Left lobe of liver (tissue), 2 donors: ENCODE measurements at regions not wholly inside any gene's neighbourhood (a gene's known extent, or its start where the extent isn't known, plus 50 kb on each side); places are given as distances from the start of the nearest gene placed in this dataset.
"Not testable (repeated sequence)": the region's sequence is repeated elsewhere in the genome, so short reads cannot be mapped to it uniquely, and the experiment has no call there.

Experiments
- ATAC-seq: fragments of 200-7000 bp; cut with Tn5 transposase; one replicate; pipeline ENCODE4 v1.9.1; 2020; ENCODE audit warnings: mild to moderate bottlenecking, moderate library complexity
- DNase-seq: peaks from one replicate; pipeline ENCODE4 v3.0.0-alpha.2; 2020; ENCODE audit warnings: low spot score
- donor health status: DM: no; HTN: no; CAD: no; lungs with moderate emphysema.
- donor health status: DM: no; HTN: yes; CAD: no.

GRCh38 chr9:118624608-118625007 is 744.6 kb downstream of the BRINP1 start:
- ATAC-seq (no peak), DNase-seq (no peak)

- ATAC-seq (no peak), DNase-seq (no peak)
Measured at GRCh38 chr9:118630079-118630478, 739.2 kb downstream of the BRINP1 start.

- no peak for DNase-seq
- ATAC-seq = no peak
Measured at GRCh38 chr9:118630931-118631595, 738.2 kb downstream of the BRINP1 start.

- ATAC-seq = no peak
- DNase-seq = no peak
Measured at GRCh38 chr9:118631956-118632355, 737.3 kb downstream of the BRINP1 start.

GRCh38 chr9:118635416-118635815 is 733.8 kb downstream of the BRINP1 start:
- no peak for DNase-seq

GRCh38 chr9:118637681-118638080 is 731.6 kb downstream of the BRINP1 start:
- no peak for ATAC-seq
- DNase-seq = no peak

More at GRCh38 chr9:118635416-118635815, 733.8 kb downstream of the BRINP1 start:
- ATAC-seq = no peak

- ATAC-seq = no peak
Measured at GRCh38 chr9:118640836-118641560, 728.2 kb downstream of the BRINP1 start.

GRCh38 chr9:118643118-118643517 is 726.1 kb downstream of the BRINP1 start:
- ATAC-seq = no peak
- no peak for DNase-seq

More at GRCh38 chr9:118640836-118641560, 728.2 kb downstream of the BRINP1 start:
- DNase-seq = no peak

GRCh38 chr9:118644066-118644465 is 725.2 kb downstream of the BRINP1 start:
- DNase-seq (no peak), ATAC-seq (no peak)

- ATAC-seq (no peak), DNase-seq (no peak)
Measured at GRCh38 chr9:118647331-118647730, 721.9 kb downstream of the BRINP1 start.

GRCh38 chr9:118650417-118650816 is 718.8 kb downstream of the BRINP1 start:
- ATAC-seq = no peak
- DNase-seq = no peak

GRCh38 chr9:118651511-118651910 is 717.7 kb downstream of the BRINP1 start:
- no peak for DNase-seq
- no peak for ATAC-seq

- ATAC-seq (no peak), DNase-seq (no peak)
Measured at GRCh38 chr9:118652258-118652657, 717.0 kb downstream of the BRINP1 start.

GRCh38 chr9:118652912-118653311 is 716.3 kb downstream of the BRINP1 start:
- DNase-seq = no peak
- ATAC-seq = no peak

- ATAC-seq = no peak
Measured at GRCh38 chr9:118659011-118659410, 710.2 kb downstream of the BRINP1 start.

GRCh38 chr9:118665226-118665919 is 703.9 kb downstream of the BRINP1 start:
- ATAC-seq (no peak), DNase-seq (no peak)

More at GRCh38 chr9:118659011-118659410, 710.2 kb downstream of the BRINP1 start:
- DNase-seq = no peak

- no peak for DNase-seq
- no peak for ATAC-seq
Measured at GRCh38 chr9:118670011-118670953, 699.0 kb downstream of the BRINP1 start.

- no peak for DNase-seq
- ATAC-seq = no peak
Measured at GRCh38 chr9:118674942-118675341, 694.3 kb downstream of the BRINP1 start.

- not testable (repeated sequence) for DNase-seq, ATAC-seq
Measured at GRCh38 chr9:118677936-118678653, 691.1 kb downstream of the BRINP1 start.

- no peak for DNase-seq
- ATAC-seq = no peak
Measured at GRCh38 chr9:118686959-118687358, 682.3 kb downstream of the BRINP1 start.
